GM18951 (cell line): ENCODE measurements at regions not wholly inside any gene's neighbourhood (a gene's known extent, or its start where the extent isn't known, plus 50 kb on each side); places are given as distances from the start of the nearest gene placed in this dataset.
"Not testable (repeated sequence)": the region's sequence is repeated elsewhere in the genome, so short reads cannot be mapped to it uniquely, and the experiment has no call there.

Experiments used
- POLR2A ChIP-seq: IDR thresholded peaks from 4 replicates; pipeline ENCODE4 v1.6.1; 2011; ENCODE audit warnings: mild to moderate bottlenecking; ENCODE audit not compliant: insufficient read length, insufficient read depth; ENCODE audit errors: extremely low read depth
- in situ Hi-C: fragments of 300-500 bp; cut with MboI; formaldehyde crosslinking; loops from one replicate; pipeline ENCODE4 v1.12.0; 2022; ENCODE audit warnings: low sequenced_read_pairs, mixed read lengths, inconsistent platforms; ENCODE audit not compliant: unreplicated experiment

GRCh38 chr11:22920939-22921565 is 60.8 kb upstream of the CCDC179 start:
- no peak for TF ChIP-seq POLR2A
- in situ Hi-C loops = no loop called here

GRCh38 chr11:22922672-22923071 is 62.4 kb upstream of the CCDC179 start:
- in situ Hi-C loops = no loop called here

GRCh38 chr11:22923561-22923960 is 63.3 kb upstream of the CCDC179 start:
- TF ChIP-seq POLR2A = no peak
- in situ Hi-C loops = no loop called here

More at GRCh38 chr11:22922672-22923071, 62.4 kb upstream of the CCDC179 start:
- no peak for TF ChIP-seq POLR2A

GRCh38 chr11:22926341-22926740 is 66.1 kb upstream of the CCDC179 start:
- in situ Hi-C loops = no loop called here
- TF ChIP-seq POLR2A = no peak

GRCh38 chr11:22927793-22928192 is 67.5 kb upstream of the CCDC179 start:
- TF ChIP-seq POLR2A = no peak
- in situ Hi-C loops = no loop called here

GRCh38 chr11:22928207-22928917 is 68.1 kb upstream of the CCDC179 start:
- TF ChIP-seq POLR2A = no peak
- in situ Hi-C loops = no loop called here

- in situ Hi-C loops = no loop called here
- TF ChIP-seq POLR2A = no peak
Observed at GRCh38 chr11:22930816-22931594, 70.7 kb upstream of the CCDC179 start.

GRCh38 chr11:22938691-22939090 is 78.4 kb upstream of the CCDC179 start:
- no peak for TF ChIP-seq POLR2A

GRCh38 chr11:22941544-22941943 is 81.3 kb upstream of the CCDC179 start:
- in situ Hi-C loops = not testable (repeated sequence)

More at GRCh38 chr11:22938691-22939090, 78.4 kb upstream of the CCDC179 start:
- in situ Hi-C loops = no loop called here

- in situ Hi-C loops = no loop called here
- no peak for TF ChIP-seq POLR2A
Observed at GRCh38 chr11:22957786-22958185, 97.5 kb upstream of the CCDC179 start.

- in situ Hi-C loops = no loop called here
- TF ChIP-seq POLR2A = no peak
Observed at GRCh38 chr11:22974251-22974650, 114.0 kb upstream of the CCDC179 start.

- in situ Hi-C loops = no loop called here
- no peak for TF ChIP-seq POLR2A
Observed at GRCh38 chr11:22976146-22976545, 115.9 kb upstream of the CCDC179 start.

GRCh38 chr11:22982903-22983302 is 122.6 kb upstream of the CCDC179 start:
- no peak for TF ChIP-seq POLR2A
- in situ Hi-C loops = no loop called here

GRCh38 chr11:22984045-22984444 is 123.8 kb upstream of the CCDC179 start:
- in situ Hi-C loops = no loop called here
- TF ChIP-seq POLR2A = no peak

GRCh38 chr11:22989371-22989770 is 129.1 kb upstream of the CCDC179 start:
- TF ChIP-seq POLR2A = no peak
- in situ Hi-C loops = no loop called here
